KMS-11 (cell line): ENCODE measurements at regions not wholly inside any gene's neighbourhood (a gene's known extent, or its start where the extent isn't known, plus 50 kb on each side); places are given as distances from the start of the nearest gene placed in this dataset.
"Not testable (repeated sequence)": the region's sequence is repeated elsewhere in the genome, so short reads cannot be mapped to it uniquely, and the experiment has no call there.

Experiments used
- H2AFZ ChIP-seq: fragments of 200-600 bp; sonication (generic); 2 replicates; pipeline ENCODE4 v1.6.1; 2016; ENCODE audit warnings: antibody characterized with exemption, mixed run types, low read depth
- H3K27ac ChIP-seq: fragments of 200-600 bp; sonication (generic); 2 replicates; pipeline ENCODE4 v1.6.1; 2016; ENCODE audit warnings: mild to moderate bottlenecking, mixed run types
- H3K27me3 ChIP-seq: fragments of 200-600 bp; sonication (generic); 2 replicates; pipeline ENCODE4 v1.6.1; 2017; ENCODE audit warnings: mild to moderate bottlenecking, low read depth, mixed run types, moderate library complexity; ENCODE audit not compliant: insufficient read depth
- H3K36me3 ChIP-seq: fragments of 200-600 bp; sonication (generic); 2 replicates; pipeline ENCODE4 v1.6.1; 2017; ENCODE audit warnings: mild to moderate bottlenecking, mixed run types; ENCODE audit not compliant: insufficient read depth
- H3K4me1 ChIP-seq: fragments of 200-600 bp; sonication (generic); 2 replicates; pipeline ENCODE4 v1.6.1; 2016; ENCODE audit warnings: mild to moderate bottlenecking, low read depth, mixed run types; ENCODE audit not compliant: poor library complexity, severe bottlenecking
- H3K4me2 ChIP-seq: fragments of 200-600 bp; sonication (generic); 2 replicates; pipeline ENCODE4 v1.7.0; 2016; ENCODE audit warnings: mild to moderate bottlenecking, mixed run types
- H3K4me3 ChIP-seq: fragments of 200-600 bp; sonication (generic); IDR thresholded peaks from 2 replicates; pipeline ENCODE4 v1.6.1; 2017; ENCODE audit warnings: low read depth, low read length, mixed read lengths; ENCODE audit not compliant: insufficient read depth
- H3K79me2 ChIP-seq: fragments of 200-600 bp; sonication (generic); 2 replicates; pipeline ENCODE4 v1.6.1; 2016; ENCODE audit warnings: low read depth, mixed run types; ENCODE audit not compliant: insufficient read depth
- H3K9ac ChIP-seq: fragments of 200-600 bp; sonication (generic); 2 replicates; pipeline ENCODE4 v1.6.1; 2016; ENCODE audit warnings: mild to moderate bottlenecking, mixed run types
- H4K20me1 ChIP-seq: fragments of 200-600 bp; sonication (generic); 2 replicates; pipeline ENCODE4 v1.6.1; 2016; ENCODE audit warnings: mild to moderate bottlenecking, mixed run types; ENCODE audit not compliant: insufficient read depth
- TF ChIP-seq, protein P1 (sequence below): fragments of 200-600 bp; sonication (generic); conservative IDR thresholded peaks from 2 replicates; pipeline ENCODE4 v1.6.1; 2017; ENCODE audit warnings: low read depth, mild to moderate bottlenecking, antibody characterized with exemption, low read length, moderate library complexity, mixed read lengths

DNA sequence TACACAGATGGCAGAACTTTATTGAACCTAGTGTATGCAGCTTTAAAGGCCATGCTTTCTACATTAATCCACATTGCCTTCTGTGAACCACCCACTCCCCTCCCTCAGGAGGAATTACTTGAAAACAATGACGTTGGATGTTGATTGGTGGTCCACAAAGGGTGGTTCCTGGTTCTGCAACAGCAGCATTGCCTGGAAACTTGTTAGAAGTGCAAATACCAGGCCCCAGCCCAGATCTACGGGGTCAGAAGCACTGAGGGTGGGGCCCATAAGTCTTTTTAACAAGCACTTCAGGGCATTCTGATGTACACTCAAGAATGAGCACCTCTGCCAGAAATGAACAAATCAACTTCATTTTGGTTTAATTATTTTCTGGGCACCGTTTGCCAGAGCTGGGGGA is 91.0 kb downstream of the ISX start:
- H3K36me3 ChIP-seq: no peaks in the 10 kb centered on the region
- H3K4me1 ChIP-seq: no peaks in the 10 kb centered on the region
- no peaks in the 10 kb centered on the region for H4K20me1 ChIP-seq
- H3K27ac ChIP-seq: no peak overlapping the region
- H3K79me2 ChIP-seq: no peaks in the 10 kb centered on the region
- no peak overlapping the region for H3K4me2 ChIP-seq
- TF ChIP-seq, protein P1, sequence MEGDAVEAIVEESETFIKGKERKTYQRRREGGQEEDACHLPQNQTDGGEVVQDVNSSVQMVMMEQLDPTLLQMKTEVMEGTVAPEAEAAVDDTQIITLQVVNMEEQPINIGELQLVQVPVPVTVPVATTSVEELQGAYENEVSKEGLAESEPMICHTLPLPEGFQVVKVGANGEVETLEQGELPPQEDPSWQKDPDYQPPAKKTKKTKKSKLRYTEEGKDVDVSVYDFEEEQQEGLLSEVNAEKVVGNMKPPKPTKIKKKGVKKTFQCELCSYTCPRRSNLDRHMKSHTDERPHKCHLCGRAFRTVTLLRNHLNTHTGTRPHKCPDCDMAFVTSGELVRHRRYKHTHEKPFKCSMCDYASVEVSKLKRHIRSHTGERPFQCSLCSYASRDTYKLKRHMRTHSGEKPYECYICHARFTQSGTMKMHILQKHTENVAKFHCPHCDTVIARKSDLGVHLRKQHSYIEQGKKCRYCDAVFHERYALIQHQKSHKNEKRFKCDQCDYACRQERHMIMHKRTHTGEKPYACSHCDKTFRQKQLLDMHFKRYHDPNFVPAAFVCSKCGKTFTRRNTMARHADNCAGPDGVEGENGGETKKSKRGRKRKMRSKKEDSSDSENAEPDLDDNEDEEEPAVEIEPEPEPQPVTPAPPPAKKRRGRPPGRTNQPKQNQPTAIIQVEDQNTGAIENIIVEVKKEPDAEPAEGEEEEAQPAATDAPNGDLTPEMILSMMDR: no peak
- no peak overlapping the region for H3K9ac ChIP-seq
- H3K4me3 ChIP-seq: no peak overlapping the region
- no peak overlapping the region for H2AFZ ChIP-seq
- H3K27me3 ChIP-seq: no peaks in the 10 kb centered on the region

DNA sequence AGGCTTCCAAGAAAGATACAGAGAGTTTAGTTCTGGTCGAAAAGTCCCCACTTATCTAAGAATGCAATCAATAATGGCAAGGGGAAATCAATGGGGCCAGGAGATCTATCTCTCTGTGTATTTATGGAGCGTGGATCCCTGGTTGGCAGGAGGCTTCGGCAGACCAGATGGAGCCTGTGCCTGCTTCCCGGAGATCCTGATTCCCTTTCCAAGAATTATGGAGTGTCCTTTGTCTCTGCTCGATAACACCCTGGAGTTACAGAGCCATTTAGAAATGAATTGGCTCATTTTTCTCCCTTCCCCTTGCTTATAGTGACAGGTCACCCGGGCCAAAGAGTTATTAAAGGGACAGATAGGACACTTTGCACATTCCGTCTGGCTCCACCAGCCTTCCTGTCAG is 92.4 kb downstream of the ISX start:
- Histone ChIP-seq H3K9ac (no peak overlapping the region), H3K4me3 (no peak overlapping the region)
- TF ChIP-seq, protein P1: no peak

DNA sequence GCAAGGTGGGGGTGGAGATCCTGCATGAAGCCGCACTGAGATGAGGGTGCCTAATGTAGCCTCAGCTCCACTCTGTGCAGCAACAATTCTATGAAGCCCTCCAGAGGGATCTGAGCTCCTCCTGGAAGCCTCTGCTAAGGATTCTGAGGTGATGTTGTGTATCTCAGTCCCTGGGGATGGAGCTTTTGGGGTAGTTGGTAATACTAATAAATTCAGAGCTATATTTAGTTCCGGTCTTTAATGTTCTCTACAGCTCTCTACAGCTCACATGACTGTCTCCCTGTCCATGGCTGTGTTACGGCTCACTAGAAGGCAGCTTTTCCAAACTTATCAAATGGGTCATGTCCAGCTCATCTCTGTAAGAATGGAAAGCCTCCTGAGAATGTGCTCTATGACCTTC is 93.4 kb downstream of the ISX start:
- Histone ChIP-seq H3K4me2 (no peak overlapping the region), H3K9ac (no peak overlapping the region), H2AFZ (no peak overlapping the region), H3K79me2 (no peaks in the 10 kb centered on the region), H4K20me1 (no peaks in the 10 kb centered on the region), H3K27ac (no peak overlapping the region), H3K36me3 (no peaks in the 10 kb centered on the region), H3K4me3 (no peak overlapping the region), H3K27me3 (no peaks in the 10 kb centered on the region), H3K4me1 (no peaks in the 10 kb centered on the region)
- TF ChIP-seq, protein P1: no peak

More for the DNA sequence above, 92.4 kb downstream of the ISX start:
- Histone ChIP-seq H3K4me1 (no peaks in the 10 kb centered on the region), H2AFZ (no peak overlapping the region), H3K27ac (no peak overlapping the region), H3K79me2 (no peaks in the 10 kb centered on the region), H3K36me3 (no peaks in the 10 kb centered on the region), H3K27me3 (no peaks in the 10 kb centered on the region), H3K4me2 (no peak overlapping the region), H4K20me1 (no peaks in the 10 kb centered on the region)

DNA sequence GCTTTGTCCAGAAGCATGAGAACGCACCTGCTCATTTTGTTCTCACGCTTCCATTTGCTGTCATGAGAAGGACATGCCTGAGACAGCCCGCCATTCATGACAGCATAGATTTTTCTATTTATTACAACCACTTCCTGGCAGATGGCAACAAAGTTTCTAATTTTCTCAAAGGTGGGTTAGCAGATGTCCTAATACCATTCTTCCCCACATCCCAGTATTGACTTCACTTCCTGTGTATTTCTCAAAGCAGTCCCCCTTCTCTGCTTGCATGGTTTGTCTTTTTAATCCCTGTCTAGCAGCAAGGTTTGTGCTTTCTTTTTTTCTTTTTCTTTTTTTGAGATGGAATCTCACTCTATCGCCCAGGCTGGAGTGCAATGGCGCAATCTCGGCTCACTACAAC is 94.3 kb downstream of the ISX start:
- Histone ChIP-seq H2AFZ (no peak overlapping the region), H3K4me2 (no peak overlapping the region), H3K27ac (no peak overlapping the region), H3K9ac (no peak overlapping the region), H3K79me2 (no peaks in the 10 kb centered on the region), H3K36me3 (no peaks in the 10 kb centered on the region), H4K20me1 (no peaks in the 10 kb centered on the region), H3K4me1 (no peaks in the 10 kb centered on the region), H3K4me3 (no peak overlapping the region), H3K27me3 (no peaks in the 10 kb centered on the region)
- TF ChIP-seq, protein P1: no peak

DNA sequence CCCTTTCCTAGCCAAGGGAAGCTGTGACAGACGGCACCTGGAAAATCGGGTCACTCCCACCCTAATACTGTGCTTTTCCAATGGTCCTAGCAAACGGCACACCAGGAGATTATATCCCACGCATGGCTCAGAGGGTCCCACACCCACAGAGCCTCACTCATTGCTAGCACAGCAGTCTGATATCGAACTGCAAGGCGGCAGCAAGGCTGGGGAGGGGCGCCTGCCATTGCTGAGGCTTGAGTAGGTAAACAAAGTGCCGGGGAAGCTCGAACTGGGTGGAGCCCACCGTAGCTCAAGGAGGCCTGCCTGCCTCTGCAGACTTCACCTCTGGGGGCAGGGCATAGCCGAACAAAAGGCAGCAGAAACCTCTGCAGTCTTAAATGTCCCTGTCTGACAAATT is 91.4 kb upstream of the HMGXB4 start:
- H3K4me3 ChIP-seq, H4K20me1 ChIP-seq, H3K4me1 ChIP-seq, H3K4me2 ChIP-seq, H3K36me3 ChIP-seq, H3K27me3 ChIP-seq, H2AFZ ChIP-seq, H3K79me2 ChIP-seq, H3K27ac ChIP-seq, H3K9ac ChIP-seq: not testable (repeated sequence)
